GM12878 (cell line): ENCODE measurements at regions not wholly inside any gene's neighbourhood (a gene's known extent, or its start where the extent isn't known, plus 50 kb on each side); places are given as distances from the start of the nearest gene placed in this dataset.

Experiments used
- ATAC-seq: fragments of 200-7000 bp; cut with Tn5 transposase; 3 replicates; pipeline ENCODE4 v1.9.1; 2020; ENCODE audit warnings: mild to moderate bottlenecking, moderate library complexity
- BruUV-seq: library from RNA; stranded (reverse); fragments of 400-500 nt; replicated peaks from 2 replicates; lab custom pipeline; 2021; lab: Mats Ljungman, UMichigan
- CTCF ChIA-PET: fragments of 300-600 bp; sonication (Branson Sonifier 250); formaldehyde crosslinking; extraction: SDS; loops from one replicate; lab custom pipeline; 2021; ENCODE audit warnings: inconsistent platforms; lab: Yijun Ruan, JAX
- POLR2A ChIA-PET: fragments of 350-600 bp; formaldehyde crosslinking; extraction: SDS; loops from one replicate; lab custom pipeline; 2021; ENCODE audit warnings: inconsistent platforms; lab: Charles Lee
- RAD21 ChIA-PET: fragments of 300-600 bp; sonication (Branson Sonifier 250); formaldehyde crosslinking; loops from one replicate; lab custom pipeline; 2023; ENCODE audit warnings: antibody characterized with exemption; ENCODE audit not compliant: unreplicated experiment; lab: Charles Lee
- SMC1A ChIA-PET: fragments of 300-600 bp; sonication (Branson Sonifier 250); formaldehyde crosslinking; loops from one replicate; lab custom pipeline; 2023; ENCODE audit not compliant: unreplicated experiment, uncharacterized antibody; lab: Charles Lee
- DNase-seq: peaks from one replicate; pipeline ENCODE4 v3.0.0-alpha.2; 2011; ENCODE audit warnings: low read depth, low spot score
- FAIRE-seq: peaks from 3 replicates; lab custom pipeline; 2011; peaks lifted over from hg19 to GRCh38; lab: Jason Lieb, UNC
- H2AFZ ChIP-seq: 2 replicates; pipeline ENCODE4 v1.6.0; 2011; ENCODE audit warnings: low read depth, low read length, control low read depth; ENCODE audit not compliant: control insufficient read depth
- H3K27ac ChIP-seq: 2 replicates; pipeline ENCODE4 v1.5.1; 2011; ENCODE audit warnings: control low read depth; ENCODE audit not compliant: control insufficient read depth, insufficient read depth
- H3K27me3 ChIP-seq, 2 experiments: replicated peaks in 1 of 2; 2 replicates each; pipeline versions ENCODE4 v1.6.0 to v1.6.1; 2011; ENCODE audit warnings: low read length in 1 of 2; ENCODE audit not compliant: control insufficient read depth in 2 of 2, insufficient read depth in 2 of 2
- H3K36me3 ChIP-seq, 2 experiments: 2 replicates each; pipeline ENCODE4 v1.5.1; 2011; ENCODE audit warnings: low read length in 1 of 2; ENCODE audit not compliant: control insufficient read depth in 2 of 2, insufficient read depth in 2 of 2
- H3K4me1 ChIP-seq: 2 replicates; pipeline ENCODE4 v1.6.1; 2011; ENCODE audit warnings: mild to moderate bottlenecking, low read length, moderate library complexity, mixed read lengths; ENCODE audit not compliant: control insufficient read depth, insufficient read depth
- H3K4me2 ChIP-seq: 2 replicates; pipeline ENCODE4 v1.6.0; 2011; ENCODE audit warnings: control low read depth; ENCODE audit not compliant: control insufficient read depth, insufficient read depth
- H3K4me3 ChIP-seq: fragments of 200-600 bp; sonication (generic); 2 replicates; pipeline ENCODE4 v1.5.1; 2016
- H3K79me2 ChIP-seq: 2 replicates; pipeline ENCODE4 v1.6.0; 2011; ENCODE audit warnings: low read length; ENCODE audit not compliant: control insufficient read depth, insufficient read depth
- H3K9ac ChIP-seq: 2 replicates; pipeline ENCODE4 v1.8.0; 2011; ENCODE audit warnings: low read length, control low read depth, mixed read lengths; ENCODE audit not compliant: control insufficient read depth, insufficient read depth
- H3K9me3 ChIP-seq: replicated peaks from 3 replicates; pipeline ENCODE4 v1.5.1; 2011; ENCODE audit warnings: mild to moderate bottlenecking, low read length; ENCODE audit not compliant: control insufficient read depth, insufficient read depth
- H4K20me1 ChIP-seq: 2 replicates; pipeline ENCODE4 v1.6.0; 2011; ENCODE audit not compliant: control insufficient read depth, insufficient read depth
- BCLAF1 ChIP-seq: fragments of 450-650 bp; IDR thresholded peaks from 2 replicates; pipeline ENCODE4 v1.6.1; 2017; ENCODE audit warnings: antibody characterized with exemption, mild to moderate bottlenecking, moderate library complexity
- CREB1 ChIP-seq: IDR thresholded peaks from 2 replicates; pipeline ENCODE4 v1.6.1; 2012; ENCODE audit warnings: low read depth, mild to moderate bottlenecking, inconsistent platforms
- CUX1 ChIP-seq: IDR thresholded peaks from 2 replicates; pipeline ENCODE4 v1.6.1; 2012; ENCODE audit warnings: improper control_type of control experiment, low read depth, low read length; ENCODE audit not compliant: insufficient replicate concordance
- FOXK2 ChIP-seq: fragments of 450-650 bp; IDR thresholded peaks from 2 replicates; pipeline ENCODE4 v1.6.1; 2017; ENCODE audit warnings: mild to moderate bottlenecking, moderate library complexity
- IKZF1 ChIP-seq: fragments of 450-650 bp; conservative IDR thresholded peaks from 2 replicates; pipeline ENCODE4 v1.6.1; 2017; ENCODE audit warnings: antibody characterized with exemption, mild to moderate bottlenecking
- IRF4 ChIP-seq: IDR thresholded peaks from 2 replicates; pipeline ENCODE4 v1.6.1; 2011; ENCODE audit warnings: low read depth, low read length
- LARP7 ChIP-seq: fragments of 450-650 bp; IDR thresholded peaks from 2 replicates; pipeline ENCODE4 v1.6.1; 2017; ENCODE audit warnings: mild to moderate bottlenecking
- NFXL1 ChIP-seq: fragments of 450-650 bp; IDR thresholded peaks from 2 replicates; pipeline ENCODE4 v1.6.1; 2017; ENCODE audit warnings: antibody characterized with exemption, mild to moderate bottlenecking, borderline replicate concordance
- NFYA ChIP-seq: IDR thresholded peaks from 2 replicates; pipeline ENCODE4 v1.6.1; 2011; ENCODE audit warnings: low read depth, mild to moderate bottlenecking, low read length, improper control_type of control experiment, borderline replicate concordance
- PBX3 ChIP-seq: IDR thresholded peaks from 2 replicates; pipeline ENCODE4 v1.6.1; 2011; ENCODE audit warnings: mild to moderate bottlenecking, low read depth, low read length, moderate library complexity; ENCODE audit not compliant: insufficient replicate concordance
- SMAD1 ChIP-seq: fragments of 450-650 bp; IDR thresholded peaks from 2 replicates; pipeline ENCODE4 v1.6.1; 2018; ENCODE audit warnings: mild to moderate bottlenecking, low read depth; ENCODE audit not compliant: partially characterized antibody
- SMARCA5 ChIP-seq: fragments of 450-650 bp; IDR thresholded peaks from 2 replicates; pipeline ENCODE4 v1.6.1; 2017; ENCODE audit warnings: mild to moderate bottlenecking
- SP1 ChIP-seq: IDR thresholded peaks from one replicate; pipeline ENCODE4 v1.6.1; 2011; ENCODE audit warnings: low read depth, low read length
- SREBF1 ChIP-seq: IDR thresholded peaks from 2 replicates; pipeline ENCODE4 v1.6.1; 2012; ENCODE audit warnings: mild to moderate bottlenecking, low read length
- USF2 ChIP-seq: IDR thresholded peaks from 2 replicates; pipeline ENCODE4 v1.6.1; 2011; ENCODE audit warnings: low read depth, low read length, improper control_type of control experiment, borderline replicate concordance
- ZSCAN29 ChIP-seq: fragments of 450-650 bp; IDR thresholded peaks from 2 replicates; pipeline ENCODE4 v1.6.1; 2017; ENCODE audit warnings: mild to moderate bottlenecking, moderate library complexity
- WGBS: methylation state at CpG from one replicate; pipeline ENCODE4 v1.1.6; 2016; ENCODE audit warnings: low lambda C conversion rate; ENCODE audit not compliant: insufficient replicate concordance, insufficient coverage; ENCODE audit errors: missing lambda C conversion rate; 5-methylcytosine and 5-hydroxymethylcytosine counted together
- in situ Hi-C: fragments of 300-500 bp; cut with MboI; formaldehyde crosslinking; loops from 9 replicates; pipeline ENCODE4 v1.14.3; 2018; ENCODE audit warnings: mixed read lengths
- intact Hi-C: fragments of 100-400 bp; cut with micrococcal nuclease; formaldehyde crosslinking; loops from one replicate; pipeline ENCODE4 v1.14.2; 2022; ENCODE audit not compliant: unreplicated experiment

DNA sequence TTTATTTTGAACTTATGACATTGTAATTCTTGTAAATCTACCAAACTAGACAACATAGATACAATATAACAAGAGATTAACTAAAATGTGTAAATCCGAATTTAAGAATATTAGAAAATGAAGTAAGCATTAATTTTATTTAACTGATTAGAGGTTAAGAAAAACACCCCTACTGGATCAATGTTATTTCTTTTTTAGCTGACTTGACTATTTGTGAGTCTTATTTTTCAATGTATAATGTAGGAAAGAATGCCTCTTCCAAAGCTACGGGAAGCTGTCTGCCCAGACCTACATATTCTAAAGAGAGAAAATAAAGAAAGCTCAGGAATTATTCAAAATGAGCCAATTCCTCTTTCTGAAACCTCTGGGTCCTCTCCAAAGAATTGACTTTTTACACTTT lies 490.8 kb upstream of the CDH7 start (continued):
- TF ChIP-seq SMAD1 (no peak), SP1 (no peak), PBX3 (no peak), ZSCAN29 (no peak), BCLAF1 (no peak), FOXK2 (no peak)

GRCh38 chr18:65259403-65259802 lies 491.4 kb upstream of the CDH7 start:
- BruUV-seq = no TSS peak
- Histone ChIP-seq H4K20me1 (no peaks in the 10 kb centered on the region), H3K36me3 (no peaks in the 10 kb centered on the region), H2AFZ (no peak overlapping the region), H3K9ac (no peak overlapping the region), H3K27ac (no peak overlapping the region), H3K9me3 (no peaks in the 10 kb centered on the region), H3K79me2 (no peaks in the 10 kb centered on the region), H3K4me2 (no peak overlapping the region), H3K27me3 (no peaks in the 10 kb centered on the region), H3K4me1 (no peaks in the 10 kb centered on the region), H3K4me3 (no peak overlapping the region)
- ATAC-seq (no peak), DNase-seq (no peak), FAIRE-seq (no peak)
- in situ Hi-C loops (no loop called here), intact Hi-C loops (no loop called here)
- ChIA-PET SMC1A (no interaction called here), POLR2A (no interaction called here), CTCF (no interaction called here), RAD21 (no interaction called here)
- WGBS = 12% methylated on average over 2 of the region's 2 CpGs
- TF ChIP-seq NFYA (no peak), SMARCA5 (no peak), CUX1 (no peak), IRF4 (no peak), NFXL1 (no peak), CREB1 (no peak), SREBF1 (no peak), IKZF1 (no peak), LARP7 (no peak), USF2 (no peak)
